ENCODE measurements at regions not wholly inside any gene's neighbourhood (a gene's known extent, or its start where the extent isn't known, plus 50 kb on each side); places are given as distances from the start of the nearest gene placed in this dataset.
A peak's percentile ranks its signal among the peaks of the same experiment; 100 is the strongest.

DNA sequence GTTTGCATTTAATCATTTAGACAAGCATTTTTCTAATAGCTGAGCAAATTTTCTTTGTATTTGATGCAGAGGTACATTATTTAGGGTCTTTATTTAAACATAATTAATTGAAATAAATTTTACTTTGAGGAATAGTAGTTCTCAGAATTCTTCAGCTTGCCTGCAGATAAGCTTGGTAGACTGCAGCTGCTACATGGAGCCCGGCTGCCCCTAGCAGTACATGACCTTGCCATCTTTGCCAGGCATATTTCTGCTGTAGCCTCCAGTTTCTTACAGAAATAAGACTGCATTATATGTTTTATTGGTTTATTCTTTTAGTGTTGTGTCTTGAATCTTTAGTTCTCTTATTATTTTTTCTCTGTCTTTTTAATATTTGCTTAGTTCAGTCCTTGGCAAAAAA is 396.8 kb downstream of the QKI start:
- Mint-ChIP-seq H3K4me3 (no peak overlapping the region), H3K36me3 (no peaks in the 10 kb centered on the region), H3K4me1 (no peaks in the 10 kb centered on the region), H3K9me3 (no peaks in the 10 kb centered on the region), H3K27me3 (peaks cover 4% of the 10 kb centered on the region), H3K27ac (no peak overlapping the region)
- no peak for DNase-seq
- CTCF ChIA-PET, result no interaction called here

DNA sequence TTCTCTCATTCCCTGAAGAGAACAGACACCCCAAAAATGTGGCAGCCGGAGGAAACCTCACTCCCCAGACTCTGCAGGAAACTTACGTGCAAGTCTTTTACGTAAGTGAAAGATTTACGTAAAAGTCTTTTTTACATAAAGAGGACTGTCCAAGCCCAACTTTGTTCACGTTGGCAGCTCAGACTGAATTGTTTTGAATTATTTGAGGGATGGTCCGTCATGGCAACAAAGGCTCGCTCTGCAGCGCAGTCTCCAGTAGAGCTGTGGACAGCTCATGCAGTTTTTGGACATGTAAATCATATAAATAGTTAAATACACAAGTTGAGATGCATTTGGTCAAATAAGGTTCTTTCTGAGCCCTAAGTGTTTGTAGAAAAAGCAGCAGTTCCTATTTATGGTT is 394.8 kb downstream of the QKI start:
- no peaks in the 10 kb centered on the region for H3K4me1 Mint-ChIP-seq
- H3K36me3 Mint-ChIP-seq, result no peaks in the 10 kb centered on the region
- H3K4me3 Mint-ChIP-seq, result no peak overlapping the region
- no peaks in the 10 kb centered on the region for H3K9me3 Mint-ChIP-seq
- H3K27me3 Mint-ChIP-seq, result peaks cover 4% of the 10 kb centered on the region
- CTCF ChIA-PET, result no interaction called here
- H3K27ac Mint-ChIP-seq, result no peak overlapping the region
- no peak for DNase-seq

DNA sequence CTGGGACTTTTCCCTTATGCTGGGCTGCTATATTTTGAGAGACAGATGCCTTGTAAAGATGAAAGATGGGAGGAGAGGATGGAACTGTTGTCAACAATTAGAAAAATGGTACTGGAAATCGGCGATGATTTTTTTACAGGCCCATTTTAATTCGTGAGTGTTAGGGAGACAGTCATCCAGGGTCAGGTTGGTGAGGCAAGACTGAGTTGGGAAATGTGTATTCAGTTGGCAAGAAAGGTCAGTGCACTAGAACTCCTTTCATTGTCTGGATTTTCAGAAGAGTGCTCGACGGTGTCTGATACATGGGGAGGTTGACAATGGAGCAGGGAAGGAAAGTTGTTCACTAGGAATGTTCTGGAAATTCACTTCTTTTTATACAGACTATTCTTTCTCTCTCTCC is 394.4 kb downstream of the QKI start:
- Mint-ChIP-seq H3K36me3 (no peaks in the 10 kb centered on the region), H3K4me3 (no peak overlapping the region), H3K9me3 (no peaks in the 10 kb centered on the region), H3K27ac (no peak overlapping the region), H3K27me3 (peaks cover 4% of the 10 kb centered on the region), H3K4me1 (no peaks in the 10 kb centered on the region)
- CTCF ChIA-PET, result no interaction called here
- no peak for DNase-seq

DNA sequence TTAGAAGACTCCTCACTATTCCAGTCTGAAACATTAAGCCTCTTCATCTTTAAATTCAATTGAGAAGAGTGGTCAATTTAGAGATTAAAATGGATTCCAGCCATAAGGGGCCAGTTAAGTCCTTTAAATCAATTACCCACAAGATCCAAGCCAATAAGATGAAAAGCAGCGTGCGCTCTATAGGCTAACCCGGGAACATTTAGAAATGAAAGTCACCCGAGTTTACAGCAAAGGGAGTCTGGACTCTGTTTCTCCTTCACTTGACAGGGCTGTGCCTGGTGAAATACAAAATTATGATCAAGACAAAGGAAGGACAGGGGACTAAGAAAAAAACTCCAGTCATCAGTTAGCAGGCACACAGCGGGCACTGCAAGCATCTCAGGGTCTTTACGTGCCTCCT is 393.7 kb downstream of the QKI start:
- CTCF ChIA-PET, result no interaction called here
- Mint-ChIP-seq H3K9me3 (no peaks in the 10 kb centered on the region), H3K27me3 (peaks cover 4% of the 10 kb centered on the region), H3K27ac (no peak overlapping the region), H3K36me3 (no peaks in the 10 kb centered on the region), H3K4me3 (no peak overlapping the region), H3K4me1 (no peaks in the 10 kb centered on the region)
- DNase-seq, result no peak

DNA sequence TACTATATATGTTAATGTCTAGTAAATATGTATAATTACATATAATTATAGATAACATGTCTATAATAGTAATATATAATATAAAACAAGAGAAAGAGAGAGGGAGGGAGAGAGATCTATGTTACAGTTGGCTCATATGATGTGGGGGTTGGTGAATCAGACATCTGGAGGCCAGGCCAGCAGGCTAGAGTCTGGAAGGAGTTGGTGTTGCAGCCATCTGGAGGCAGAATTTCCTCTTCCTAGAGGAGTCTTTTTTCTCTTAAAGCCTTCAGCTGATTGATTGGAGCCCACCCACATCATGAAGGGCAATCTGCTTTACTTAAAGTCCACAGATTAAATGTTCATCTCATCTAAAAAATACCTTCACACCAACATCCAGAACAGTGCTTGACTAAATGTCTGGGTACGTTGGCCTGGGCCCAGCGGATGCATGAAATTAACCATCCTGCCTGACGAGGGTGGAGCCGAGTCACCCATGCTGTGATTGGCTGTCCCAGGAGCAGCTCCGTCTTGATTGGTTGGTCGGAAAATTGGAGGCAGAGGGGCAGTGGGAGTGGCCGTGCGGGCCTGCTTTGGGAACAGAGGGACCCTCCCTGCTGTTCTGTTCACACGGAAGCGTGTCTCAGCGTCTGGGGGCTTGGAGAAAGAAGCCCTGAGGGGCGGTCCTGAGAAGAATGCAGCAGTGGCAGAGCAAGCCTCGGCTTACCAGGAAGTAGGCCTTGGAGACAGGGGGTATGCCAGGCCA is 392.4 kb downstream of the QKI start:
- no peaks in the 10 kb centered on the region for H3K36me3 Mint-ChIP-seq
- H3K4me3 Mint-ChIP-seq, result no peak overlapping the region
- no peaks in the 10 kb centered on the region for H3K9me3 Mint-ChIP-seq
- H3K27ac Mint-ChIP-seq, result no peak overlapping the region
- H3K27me3 Mint-ChIP-seq, result peaks cover 4% of the 10 kb centered on the region
- H3K4me1 Mint-ChIP-seq, result no peaks in the 10 kb centered on the region
- CTCF ChIA-PET, result no interaction called here
- DNase-seq, result no peak

DNA sequence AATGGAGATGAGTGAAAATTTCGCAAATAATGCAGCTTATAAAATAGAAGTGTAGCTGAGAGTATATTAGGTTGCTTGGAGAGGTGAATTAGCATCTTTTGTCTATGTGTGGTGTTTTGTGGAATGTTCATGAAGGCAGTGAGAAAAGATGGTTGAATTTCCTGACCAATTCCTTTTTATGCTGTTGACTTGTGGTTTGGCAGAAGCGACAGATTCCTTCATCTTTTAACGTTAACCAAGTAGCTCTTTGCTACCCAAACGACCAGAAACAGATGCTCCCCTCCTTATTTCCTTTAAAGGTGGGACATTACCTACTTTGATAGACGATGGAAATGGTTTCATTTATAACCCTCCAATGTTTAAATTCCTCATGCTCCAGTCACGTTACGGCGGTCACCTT is 390.5 kb downstream of the QKI start:
- no peak for DNase-seq
- Mint-ChIP-seq H3K4me1 (no peaks in the 10 kb centered on the region), H3K9me3 (no peaks in the 10 kb centered on the region), H3K36me3 (no peaks in the 10 kb centered on the region), H3K27ac (no peak overlapping the region), H3K4me3 (no peak overlapping the region), H3K27me3 (peaks cover 4% of the 10 kb centered on the region)
- CTCF ChIA-PET, result no interaction called here

DNA sequence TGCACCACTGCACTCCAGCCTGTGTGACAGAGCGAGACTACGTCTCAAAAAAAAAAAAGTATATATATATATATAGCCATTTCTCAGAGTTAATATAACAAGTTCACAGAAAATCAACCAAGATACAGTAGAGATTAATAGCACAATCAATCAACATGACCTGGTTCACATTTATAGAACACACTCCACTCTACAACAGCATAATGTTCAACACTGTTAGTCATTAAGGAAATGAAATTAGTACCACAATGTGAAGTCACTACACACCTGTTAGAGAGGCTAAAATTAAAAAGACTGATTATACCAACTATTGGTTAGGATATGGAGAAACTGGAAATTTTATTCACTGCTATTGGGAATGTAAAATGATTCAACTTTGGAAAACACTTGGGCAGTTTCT is 387.7 kb downstream of the QKI start:
- Mint-ChIP-seq H3K27me3 (peaks cover 2% of the 10 kb centered on the region), H3K4me3 (no peak overlapping the region), H3K9me3 (no peaks in the 10 kb centered on the region), H3K36me3 (no peaks in the 10 kb centered on the region), H3K4me1 (no peaks in the 10 kb centered on the region), H3K27ac (no peak overlapping the region)
- CTCF ChIA-PET, result no interaction called here
- no peak for DNase-seq

DNA sequence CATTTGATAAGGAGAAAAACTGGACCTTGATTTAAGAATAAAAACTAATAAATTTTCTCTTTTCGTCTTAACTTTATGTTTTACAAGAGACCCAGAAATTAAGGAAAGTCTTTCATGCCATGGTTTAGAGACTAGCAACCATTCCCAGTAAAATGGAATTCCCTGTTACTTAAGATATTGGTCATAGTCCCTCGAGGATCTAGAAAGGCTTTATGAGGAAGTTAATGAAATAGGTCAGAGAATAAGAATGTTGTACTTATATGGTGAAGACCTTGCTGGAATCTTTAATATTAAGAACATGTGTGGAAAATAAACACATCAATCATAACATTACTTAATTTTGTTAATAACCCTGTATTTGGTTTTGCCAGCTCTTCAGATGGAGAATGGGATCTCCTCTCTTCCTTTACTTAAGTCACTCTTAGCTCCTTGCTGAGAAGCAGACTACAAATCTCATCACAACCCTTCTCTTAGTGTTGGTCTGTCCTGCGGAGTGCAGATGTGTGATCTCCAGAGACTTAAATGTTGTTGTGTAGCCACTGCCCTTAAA is 382.9 kb downstream of the QKI start:
- H3K27me3 Mint-ChIP-seq, result no peaks in the 10 kb centered on the region
- H3K4me1 Mint-ChIP-seq, result no peaks in the 10 kb centered on the region
- no peaks in the 10 kb centered on the region for H3K9me3 Mint-ChIP-seq
- DNase-seq, result no peak
- CTCF ChIA-PET, result no interaction called here
- H3K4me3 Mint-ChIP-seq, result no peak overlapping the region
- no peaks in the 10 kb centered on the region for H3K36me3 Mint-ChIP-seq
- no peak overlapping the region for H3K27ac Mint-ChIP-seq

DNA sequence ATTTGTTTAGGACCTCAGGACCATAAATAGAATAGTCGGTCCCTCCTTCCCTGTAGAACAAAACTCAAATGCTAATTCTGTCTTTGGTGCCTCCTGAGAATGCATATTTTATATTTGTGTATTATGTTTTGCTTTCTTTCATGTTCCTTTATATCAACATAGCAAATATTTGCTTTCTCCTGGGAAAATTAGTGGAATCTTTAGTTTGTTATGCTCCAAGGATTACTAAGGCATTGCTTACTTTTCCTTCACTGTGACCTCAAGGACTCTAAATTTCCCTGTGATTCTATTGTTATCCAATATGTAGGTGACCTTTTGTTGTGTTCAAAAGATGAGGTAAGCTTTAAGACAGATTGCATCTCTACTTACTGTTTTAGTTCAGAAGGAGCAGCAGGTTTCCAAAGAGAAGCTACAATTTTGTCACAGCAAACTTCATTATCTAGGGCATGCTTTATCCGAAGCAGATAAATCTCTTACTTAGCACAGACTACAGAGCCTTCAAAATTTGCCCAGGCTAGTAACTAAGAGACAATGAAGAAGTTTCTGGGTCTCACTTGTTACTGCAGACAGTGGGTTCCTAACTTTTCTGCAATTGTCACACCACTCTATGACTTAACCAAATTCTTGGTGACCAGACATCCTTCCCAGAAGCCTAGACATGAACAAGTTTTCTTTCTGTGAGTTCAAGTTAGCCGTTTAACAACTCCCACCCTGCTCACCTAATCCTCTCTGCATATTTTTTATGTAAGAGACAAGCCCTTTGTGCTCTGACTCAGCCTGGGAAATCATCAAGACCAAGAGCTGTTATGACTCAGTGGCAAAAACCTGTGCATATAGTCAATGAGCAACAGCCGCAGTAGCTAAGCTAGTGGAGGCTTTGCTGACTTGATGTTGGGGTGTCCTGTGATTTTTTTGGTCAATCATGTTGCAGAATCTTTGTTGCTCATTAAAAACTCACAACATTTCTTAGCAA is 378.8 kb downstream of the QKI start:
- DNase-seq, result no peak
- no peak overlapping the region for H3K27ac Mint-ChIP-seq
- no peaks in the 10 kb centered on the region for H3K27me3 Mint-ChIP-seq
- no peaks in the 10 kb centered on the region for H3K36me3 Mint-ChIP-seq
- peaks cover under 1% of the 10 kb centered on the region for H3K4me1 Mint-ChIP-seq
- no peak overlapping the region for H3K4me3 Mint-ChIP-seq
- H3K9me3 Mint-ChIP-seq, result no peaks in the 10 kb centered on the region
- CTCF ChIA-PET, result no interaction called here

DNA sequence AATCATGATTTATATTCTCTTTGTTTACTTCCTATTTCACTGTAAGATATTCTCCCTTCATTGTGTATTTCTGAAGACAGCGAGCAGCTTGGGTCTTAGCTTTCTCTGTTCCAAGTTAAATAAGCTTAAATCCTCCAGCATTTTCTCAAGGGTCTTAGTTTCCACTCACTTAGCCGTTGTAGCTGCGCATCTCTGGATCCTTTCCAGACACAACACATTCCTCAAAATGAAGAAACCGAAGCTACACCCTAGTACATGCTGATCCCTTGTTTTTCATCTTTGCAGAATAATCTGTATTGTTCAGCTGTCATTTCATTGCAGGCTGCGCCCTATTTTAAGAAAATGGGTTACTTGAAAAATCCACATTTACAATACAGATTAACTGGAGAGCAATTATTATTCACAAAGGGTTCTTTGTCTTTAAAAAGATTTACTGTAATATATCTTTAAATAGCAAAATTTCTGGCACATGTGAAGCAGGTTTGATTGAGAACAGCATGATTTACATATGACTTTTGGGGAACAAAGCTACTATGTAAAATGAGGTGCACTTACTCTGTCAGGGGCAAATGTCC is 375.8 kb downstream of the QKI start:
- CTCF ChIA-PET, result no interaction called here

DNA sequence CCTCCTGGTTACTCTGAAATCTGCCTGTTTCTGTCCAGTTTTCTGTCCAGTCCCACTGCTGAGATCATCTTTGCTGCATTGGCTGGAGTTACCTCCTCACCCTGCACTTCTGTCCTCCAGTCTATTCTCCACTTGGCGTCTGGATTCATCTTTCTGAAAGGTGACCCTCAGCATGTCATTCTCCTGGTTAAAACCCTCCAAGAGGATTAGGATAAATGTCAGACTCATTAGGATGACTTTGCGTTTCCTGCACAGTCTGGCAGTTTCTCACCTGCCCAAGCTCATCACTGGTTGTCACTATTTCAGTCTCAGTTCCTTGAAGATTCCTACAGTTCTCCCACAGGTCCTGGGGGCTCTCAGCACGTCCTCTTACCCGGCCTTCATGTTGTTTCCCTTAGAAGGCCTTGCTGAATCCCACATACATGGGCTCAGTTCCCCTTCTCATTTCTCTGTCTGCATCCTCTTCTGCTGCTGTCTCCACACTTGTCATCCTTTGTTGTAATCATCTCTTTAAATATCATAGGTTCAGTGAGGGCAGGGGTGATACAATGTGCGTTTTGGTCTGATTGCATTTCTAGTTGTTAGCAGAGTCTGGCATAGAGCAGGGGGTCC is 374.8 kb downstream of the QKI start:
- no peaks in the 10 kb centered on the region for H3K36me3 Mint-ChIP-seq
- no peak overlapping the region for H3K4me3 Mint-ChIP-seq
- no peak overlapping the region for H3K27ac Mint-ChIP-seq
- H3K27me3 Mint-ChIP-seq, result no peaks in the 10 kb centered on the region
- CTCF ChIA-PET, result no interaction called here
- H3K9me3 Mint-ChIP-seq, result no peaks in the 10 kb centered on the region
- no peak for DNase-seq
- H3K4me1 Mint-ChIP-seq, result peaks cover 15% of the 10 kb centered on the region

More for the DNA sequence above, 375.8 kb downstream of the QKI start:
- no peaks in the 10 kb centered on the region for H3K36me3 Mint-ChIP-seq
- peaks cover 15% of the 10 kb centered on the region for H3K4me1 Mint-ChIP-seq
- DNase-seq, result no peak
- H3K27ac Mint-ChIP-seq, result no peak overlapping the region
- H3K4me3 Mint-ChIP-seq, result no peak overlapping the region
- H3K27me3 Mint-ChIP-seq, result no peaks in the 10 kb centered on the region
- no peaks in the 10 kb centered on the region for H3K9me3 Mint-ChIP-seq

DNA sequence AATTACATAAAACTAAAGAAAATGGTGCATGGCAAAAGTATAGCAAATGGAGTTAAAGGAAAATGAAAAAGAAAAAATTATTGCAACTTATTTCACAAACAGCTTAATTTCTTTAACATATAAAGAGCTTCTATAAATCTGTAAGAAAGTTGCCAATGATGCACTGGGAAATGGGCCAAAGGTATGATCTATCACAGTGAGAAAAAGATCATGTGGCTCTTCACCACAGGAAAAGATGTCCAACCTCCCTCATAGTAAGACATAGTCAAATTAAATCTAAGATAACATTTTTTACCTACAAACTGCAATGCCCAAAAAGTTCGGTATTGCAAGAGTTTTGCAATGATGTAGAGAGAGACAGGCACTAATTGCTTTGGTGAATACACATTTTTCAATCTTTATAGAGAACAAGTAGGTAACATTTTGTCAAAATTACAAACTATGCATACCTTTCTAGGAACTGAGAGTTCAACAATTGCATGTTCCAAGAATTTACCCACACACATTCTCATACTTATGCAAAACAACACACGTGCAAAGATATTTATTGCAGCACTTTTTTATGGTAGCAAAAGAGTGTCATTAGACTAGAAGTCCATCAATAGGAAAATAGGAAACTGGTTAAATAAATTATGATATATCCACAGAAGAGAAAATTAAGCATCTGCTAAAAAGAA is 372.6 kb downstream of the QKI start:
- CTCF ChIA-PET, result no interaction called here
- DNase-seq, result no peak
- peaks cover 23% of the 10 kb centered on the region for H3K4me1 Mint-ChIP-seq
- H3K36me3 Mint-ChIP-seq, result peaks cover 3% of the 10 kb centered on the region
- peak overlapping the region; percentile 39 for H3K27ac Mint-ChIP-seq
- peaks cover 3% of the 10 kb centered on the region for H3K9me3 Mint-ChIP-seq
- no peak overlapping the region for H3K4me3 Mint-ChIP-seq
- no peaks in the 10 kb centered on the region for H3K27me3 Mint-ChIP-seq

DNA sequence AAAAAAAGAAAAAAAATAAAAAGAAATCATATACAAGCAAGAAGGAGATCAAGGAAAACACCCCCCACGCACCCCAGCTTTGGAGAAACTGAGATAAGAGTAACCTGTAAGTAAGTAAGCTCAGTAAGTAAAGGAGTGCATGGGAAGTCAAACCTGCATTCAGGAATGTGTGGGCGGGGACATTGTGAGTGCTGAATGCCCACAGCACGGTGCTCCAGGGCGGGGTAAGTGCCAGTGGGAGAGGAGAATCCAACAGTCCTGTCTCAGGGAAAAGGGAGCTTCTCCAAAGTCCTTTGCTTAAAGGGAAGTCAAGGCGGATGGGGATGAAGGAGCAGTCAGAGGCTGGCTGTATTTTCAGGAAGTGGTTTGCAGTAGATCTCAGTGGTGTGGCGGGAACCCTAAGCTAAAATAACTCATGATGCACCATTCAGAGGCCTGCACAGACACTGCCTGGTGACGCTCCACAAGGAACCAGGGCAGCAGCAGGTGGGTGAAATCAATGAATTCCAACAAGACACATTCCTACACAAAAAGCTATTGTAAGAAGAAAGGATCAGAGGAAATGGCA is 368.0 kb downstream of the QKI start:
- peak overlapping the region; percentile 66 for H3K27ac Mint-ChIP-seq
- peaks cover 18% of the 10 kb centered on the region for H3K4me1 Mint-ChIP-seq
- no peak for DNase-seq
- H3K27me3 Mint-ChIP-seq, result no peaks in the 10 kb centered on the region
- H3K36me3 Mint-ChIP-seq, result peaks cover 3% of the 10 kb centered on the region
- CTCF ChIA-PET, result no interaction called here
- H3K9me3 Mint-ChIP-seq, result peaks cover 3% of the 10 kb centered on the region
- H3K4me3 Mint-ChIP-seq, result no peak overlapping the region

All from activated naive CD4-positive, alpha-beta T cell treated with anti-CD3 and anti-CD28 coated beads, Interleukin-2, amount 10 ng/mL, durations not matched to agents 7 days and 5 days (primary cell).